Loucy (cell line): ENCODE measurements at regions not wholly inside any gene's neighbourhood (a gene's known extent, or its start where the extent isn't known, plus 50 kb on each side); places are given as distances from the start of the nearest gene placed in this dataset.

Experiments
- CTCF ChIP-seq: fragments of 200-600 bp; sonication (generic); conservative IDR thresholded peaks from 2 replicates; pipeline ENCODE4 v1.5.1; 2014; ENCODE audit warnings: mild to moderate bottlenecking, antibody characterized with exemption, low read length
- EZH2phosphoT487 ChIP-seq: fragments of 200-600 bp; IDR thresholded peaks from 2 replicates; pipeline ENCODE4 v1.6.1; 2018; ENCODE audit warnings: antibody characterized with exemption, mild to moderate bottlenecking, moderate library complexity, borderline replicate concordance

GRCh38 chr3:23071296-23071695 lies 131.8 kb upstream of the UBE2E2 start:
- TF ChIP-seq CTCF (no peak), EZH2phosphoT487 (no peak)
